PC-3 (cell line): ENCODE measurements at regions not wholly inside any gene's neighbourhood (a gene's known extent, or its start where the extent isn't known, plus 50 kb on each side); places are given as distances from the start of the nearest gene placed in this dataset.

Source experiments
- ATAC-seq: fragments of 200-7000 bp; cut with Tn5 transposase; 2 replicates; pipeline ENCODE4 v1.9.1; 2020; ENCODE audit warnings: mild to moderate bottlenecking, moderate library complexity
- BruUV-seq: library from RNA; stranded (reverse); fragments of 400-500 nt; replicated peaks from 2 replicates; lab custom pipeline; 2021; lab: Mats Ljungman, UMichigan
- CTCF ChIA-PET: fragments of 300-600 bp; sonication (Branson Sonifier 250); formaldehyde crosslinking; loops from one replicate; lab custom pipeline; 2022; ENCODE audit warnings: antibody characterized with exemption; lab: Charles Lee
- POLR2A ChIA-PET: fragments of 300-600 bp; sonication (Branson Sonifier 250); formaldehyde crosslinking; loops from one replicate; lab custom pipeline; 2022; ENCODE audit warnings: antibody characterized with exemption; ENCODE audit not compliant: unreplicated experiment; lab: Charles Lee
- DNase-seq: peaks from one replicate; pipeline ENCODE4 v3.0.0-alpha.2; 2015
- H2AFZ ChIP-seq: fragments of 300-600 bp; sonication (generic); 2 replicates; pipeline ENCODE4 v1.6.0; 2016; ENCODE audit warnings: antibody characterized with exemption, low read length
- H3F3A ChIP-seq: fragments of 300-600 bp; sonication (generic); one replicate; pipeline ENCODE4 v1.6.0; 2017; ENCODE audit warnings: antibody characterized with exemption, low read length, control low read depth, mild to moderate bottlenecking; ENCODE audit not compliant: unreplicated experiment
- H3K27ac ChIP-seq: fragments of 300-600 bp; sonication (generic); 2 replicates; pipeline ENCODE4 v1.5.1; 2016; ENCODE audit warnings: mild to moderate bottlenecking, low read length
- H3K27me3 ChIP-seq: fragments of 300-600 bp; sonication (generic); 2 replicates; pipeline ENCODE4 v1.6.1; 2016; ENCODE audit warnings: low read length, mixed read lengths
- H3K36me3 ChIP-seq: fragments of 300-600 bp; sonication (generic); 2 replicates; pipeline ENCODE4 v1.6.1; 2016; ENCODE audit warnings: low read depth, mixed run types, low read length, mixed read lengths
- H3K4me1 ChIP-seq: fragments of 300-600 bp; sonication (generic); 2 replicates; pipeline ENCODE4 v1.5.1; 2016; ENCODE audit warnings: low read length; ENCODE audit not compliant: insufficient read depth
- H3K4me2 ChIP-seq: fragments of 300-600 bp; sonication (generic); 2 replicates; pipeline ENCODE4 v1.6.0; 2016; ENCODE audit warnings: low read length
- H3K4me3 ChIP-seq: fragments of 300-600 bp; sonication (generic); 2 replicates; pipeline ENCODE4 v1.5.1; 2016; ENCODE audit warnings: mild to moderate bottlenecking, low read length, mixed read lengths
- H3K79me2 ChIP-seq: fragments of 300-600 bp; sonication (generic); 2 replicates; pipeline ENCODE4 v1.6.1; 2017; ENCODE audit warnings: low read length, mixed read lengths
- H3K9ac ChIP-seq: fragments of 300-600 bp; sonication (generic); 2 replicates; pipeline ENCODE4 v1.6.0; 2016; ENCODE audit warnings: mild to moderate bottlenecking, low read length
- H3K9me2 ChIP-seq: fragments of 300-600 bp; sonication (generic); replicated peaks from 2 replicates; pipeline ENCODE4 v1.6.1; 2016; ENCODE audit warnings: mixed run types, low read length, mixed read lengths
- H3K9me3 ChIP-seq: fragments of 300-600 bp; sonication (generic); 2 replicates; pipeline ENCODE4 v1.6.1; 2016; ENCODE audit warnings: low read length, mixed read lengths
- H4K20me1 ChIP-seq: fragments of 300-600 bp; sonication (generic); 2 replicates; pipeline ENCODE4 v1.6.1; 2016; ENCODE audit warnings: low read length, mixed read lengths
- CTCF ChIP-seq: fragments of 300-600 bp; sonication (generic); conservative IDR thresholded peaks from 2 replicates; pipeline ENCODE4 v1.5.1; 2017; ENCODE audit warnings: antibody characterized with exemption, low read depth, mild to moderate bottlenecking, low read length
- EZH2 ChIP-seq: fragments of 300-600 bp; sonication (generic); IDR thresholded peaks from one replicate; pipeline ENCODE4 v1.6.1; 2017; ENCODE audit warnings: antibody characterized with exemption, mild to moderate bottlenecking, low read length; ENCODE audit not compliant: unreplicated experiment
- EZH2phosphoT487 ChIP-seq: fragments of 300-600 bp; sonication (generic); IDR thresholded peaks from 2 replicates; pipeline ENCODE4 v1.6.1; 2018; ENCODE audit warnings: mild to moderate bottlenecking, antibody characterized with exemption, low read length, borderline replicate concordance
- intact Hi-C: fragments of 100-400 bp; cut with micrococcal nuclease; formaldehyde crosslinking; loops from 2 replicates; pipeline ENCODE4 v1.9.0; 2023

DNA sequence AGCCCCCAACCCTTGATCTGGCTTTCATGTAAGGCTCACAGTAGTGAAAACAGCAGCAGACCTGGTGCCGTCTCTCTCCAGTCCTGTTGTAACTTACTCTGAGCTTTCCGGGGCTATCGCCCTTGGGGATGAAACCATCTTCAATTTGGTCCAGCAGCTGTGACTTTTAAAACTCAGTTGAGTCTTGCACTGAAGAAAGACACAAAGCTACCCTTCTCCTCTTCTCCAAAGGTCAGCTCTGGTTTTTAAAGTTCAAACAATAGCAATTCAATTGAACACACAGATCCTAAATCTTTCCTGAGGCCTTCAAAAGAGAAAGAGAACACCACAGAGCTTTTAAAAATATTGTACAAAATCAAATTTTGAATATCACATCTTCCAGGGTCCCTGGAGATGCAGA lies 83.5 kb downstream of the SNX5 start:
- ChIA-PET POLR2A (no interaction called here), CTCF (no interaction called here)
- no peak overlapping the region for H2AFZ ChIP-seq
- no peak for TF ChIP-seq EZH2
- no peak for TF ChIP-seq CTCF
- no peak for TF ChIP-seq EZH2phosphoT487
- H3K9me3 ChIP-seq = peaks cover 14% of the 10 kb centered on the region; the same call in 1 of the 2 replicates
- H3K9me2 ChIP-seq = no peaks in the 10 kb centered on the region
- intact Hi-C loops = no loop called here
- DNase-seq (no peak), ATAC-seq (no peak)
- H3K36me3 ChIP-seq = peaks cover 4% of the 10 kb centered on the region; the same call in 1 of the 2 replicates
- H3K79me2 ChIP-seq = no peaks in the 10 kb centered on the region
- H3K4me1 ChIP-seq = peaks cover 18% of the 10 kb centered on the region
- H3F3A ChIP-seq = no peaks in the 10 kb centered on the region
- no peaks in the 10 kb centered on the region for H3K27me3 ChIP-seq
- no peak overlapping the region for H3K4me3 ChIP-seq
- H3K27ac ChIP-seq = no peak overlapping the region
- H3K4me2 ChIP-seq = no peak overlapping the region
- no peaks in the 10 kb centered on the region for H4K20me1 ChIP-seq
- no peak overlapping the region for H3K9ac ChIP-seq
- no TSS peak for BruUV-seq

- Histone ChIP-seq H3K36me3 (peaks cover 4% of the 10 kb centered on the region; the same call in 1 of the 2 replicates), H3K27ac (no peak overlapping the region), H3K4me1 (peaks cover 18% of the 10 kb centered on the region), H3K79me2 (no peaks in the 10 kb centered on the region), H4K20me1 (no peaks in the 10 kb centered on the region), H3K4me3 (no peak overlapping the region), H3K9me2 (no peaks in the 10 kb centered on the region), H2AFZ (no peak overlapping the region), H3F3A (no peaks in the 10 kb centered on the region), H3K4me2 (no peak overlapping the region), H3K27me3 (no peaks in the 10 kb centered on the region), H3K9ac (no peak overlapping the region), H3K9me3 (peaks cover 13% of the 10 kb centered on the region; the same call in 1 of the 2 replicates)
- TF ChIP-seq CTCF (peak; percentile 4; the same call in 1 of the 2 replicates), EZH2phosphoT487 (no peak)
- POLR2A ChIA-PET = no interaction called here
- CTCF ChIA-PET = no interaction called here
- intact Hi-C loops = no loop called here
- ATAC-seq (no peak), DNase-seq (no peak)
- no TSS peak for BruUV-seq
Observed at GRCh38 chr20:17884307-17885003, 84.1 kb downstream of the SNX5 start.

GRCh38 chr20:17883592-17884306 lies 84.8 kb downstream of the SNX5 start:
- H3K27me3 ChIP-seq = no peaks in the 10 kb centered on the region
- intact Hi-C loops = no loop called here
- DNase-seq = no peak
- H2AFZ ChIP-seq = no peak overlapping the region
- ChIA-PET CTCF (no interaction called here), POLR2A (no interaction called here)
- H3K9me3 ChIP-seq = 0 out of 2 replicates have a peak, but pooled peaks cover 6% of the 10 kb centered on the region
- TF ChIP-seq CTCF (0 out of 2 replicates have a peak, but pooled peaks have one; percentile 19), EZH2 (no peak), EZH2phosphoT487 (no peak)
- BruUV-seq = no TSS peak
- H3K36me3 ChIP-seq = peaks cover 4% of the 10 kb centered on the region; the same call in 1 of the 2 replicates
- H3K4me3 ChIP-seq = no peak overlapping the region
- no peaks in the 10 kb centered on the region for H3F3A ChIP-seq
- H4K20me1 ChIP-seq = no peaks in the 10 kb centered on the region
- no peak for ATAC-seq
- no peaks in the 10 kb centered on the region for H3K9me2 ChIP-seq
- H3K9ac ChIP-seq = no peak overlapping the region
- peaks cover 18% of the 10 kb centered on the region for H3K4me1 ChIP-seq
- H3K4me2 ChIP-seq = no peak overlapping the region
- no peak overlapping the region for H3K27ac ChIP-seq
- H3K79me2 ChIP-seq = no peaks in the 10 kb centered on the region
